ENCODE measurements at regions not wholly inside any gene's neighbourhood (a gene's known extent, or its start where the extent isn't known, plus 50 kb on each side); places are given as distances from the start of the nearest gene placed in this dataset.
"Not testable (repeated sequence)": the region's sequence is repeated elsewhere in the genome, so short reads cannot be mapped to it uniquely, and the experiment has no call there.

DNA sequence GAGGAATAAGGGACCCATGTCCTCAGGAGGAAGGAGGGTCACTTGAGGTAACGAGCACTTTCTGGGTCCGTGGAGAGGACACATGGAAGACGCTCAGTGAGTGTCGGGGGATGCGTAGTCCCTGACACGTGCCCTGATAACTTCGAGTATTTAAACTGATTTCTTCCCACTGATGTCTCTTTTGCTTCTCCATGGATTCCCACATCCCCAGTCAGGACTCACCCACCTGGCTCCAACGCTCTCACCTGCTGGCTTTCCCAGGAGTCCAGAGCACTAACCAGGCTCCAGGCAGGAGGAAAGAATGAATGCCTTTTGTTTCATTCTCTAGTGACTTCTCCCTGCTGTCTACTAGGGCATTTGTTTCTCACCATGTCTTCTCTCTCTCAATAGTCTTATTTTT lies 81.2 kb upstream of the NBPF11 start:
- TF ChIP-seq, protein P1, sequence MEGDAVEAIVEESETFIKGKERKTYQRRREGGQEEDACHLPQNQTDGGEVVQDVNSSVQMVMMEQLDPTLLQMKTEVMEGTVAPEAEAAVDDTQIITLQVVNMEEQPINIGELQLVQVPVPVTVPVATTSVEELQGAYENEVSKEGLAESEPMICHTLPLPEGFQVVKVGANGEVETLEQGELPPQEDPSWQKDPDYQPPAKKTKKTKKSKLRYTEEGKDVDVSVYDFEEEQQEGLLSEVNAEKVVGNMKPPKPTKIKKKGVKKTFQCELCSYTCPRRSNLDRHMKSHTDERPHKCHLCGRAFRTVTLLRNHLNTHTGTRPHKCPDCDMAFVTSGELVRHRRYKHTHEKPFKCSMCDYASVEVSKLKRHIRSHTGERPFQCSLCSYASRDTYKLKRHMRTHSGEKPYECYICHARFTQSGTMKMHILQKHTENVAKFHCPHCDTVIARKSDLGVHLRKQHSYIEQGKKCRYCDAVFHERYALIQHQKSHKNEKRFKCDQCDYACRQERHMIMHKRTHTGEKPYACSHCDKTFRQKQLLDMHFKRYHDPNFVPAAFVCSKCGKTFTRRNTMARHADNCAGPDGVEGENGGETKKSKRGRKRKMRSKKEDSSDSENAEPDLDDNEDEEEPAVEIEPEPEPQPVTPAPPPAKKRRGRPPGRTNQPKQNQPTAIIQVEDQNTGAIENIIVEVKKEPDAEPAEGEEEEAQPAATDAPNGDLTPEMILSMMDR (conservative IDR thresholded peaks at IDR 0.05; ENCODE audit: low read depth, low read length), result not testable (repeated sequence)
- not testable (repeated sequence) for TF ChIP-seq EZH2 (IDR thresholded peaks at IDR 0.05; ENCODE audit: borderline replicate concordance, low read depth, low read length, poor library complexity, severe bottlenecking)
